ENCODE measurements at regions not wholly inside any gene's neighbourhood (a gene's known extent, or its start where the extent isn't known, plus 50 kb on each side); places are given as distances from the start of the nearest gene placed in this dataset.

DNA sequence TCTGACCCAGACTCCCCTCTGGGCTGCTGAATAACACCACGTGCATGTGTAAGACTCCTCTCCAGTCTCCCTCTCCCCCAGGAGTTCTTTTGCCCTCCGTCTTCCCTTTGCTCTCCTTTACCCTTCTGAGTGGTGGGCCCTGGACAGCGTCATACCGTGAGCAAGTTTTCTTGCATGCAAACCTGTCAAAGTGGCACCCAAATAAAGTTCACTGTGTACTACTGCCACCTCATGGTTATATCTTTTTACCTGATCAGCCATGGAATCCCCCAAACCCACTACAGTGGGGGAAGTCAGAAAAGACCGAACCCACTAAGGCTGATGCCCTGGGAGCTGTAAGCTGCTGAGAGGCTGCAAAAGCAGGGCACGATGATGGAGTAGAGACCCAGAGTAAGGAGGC lies 131.1 kb upstream of the VRK1 start:
- no peak overlapping the region for H2AFZ ChIP-seq (ENCODE audit: control insufficient read depth, low read length)
- H3K9me3 ChIP-seq (ENCODE audit: control insufficient read depth, low read depth, low read length): no peaks in the 10 kb centered on the region
- H3K27me3 ChIP-seq (ENCODE audit: control insufficient read depth, extremely low read depth, insufficient read depth, low read length): peaks cover 26% of the 10 kb centered on the region
- dilution Hi-C loops (cut with MboI; ENCODE audit: extremely low pct_ligation_motif_present, low sequenced_read_pairs): no loop called here
- H3K4me3 ChIP-seq (ENCODE audit: control insufficient read depth in 2 of 3, extremely low read depth in 1 of 3, insufficient read depth in 2 of 3, low read depth in 1 of 3, low read length in 3 of 3): no peak overlapping the region
- no peaks in the 10 kb centered on the region for H3K9me1 ChIP-seq (ENCODE audit: control insufficient read depth, extremely low read depth, insufficient read depth, low read length)
- TF ChIP-seq EZH2 (IDR thresholded peaks at IDR 0.05; ENCODE audit: low read length): no peak
- TF ChIP-seq, protein P1, sequence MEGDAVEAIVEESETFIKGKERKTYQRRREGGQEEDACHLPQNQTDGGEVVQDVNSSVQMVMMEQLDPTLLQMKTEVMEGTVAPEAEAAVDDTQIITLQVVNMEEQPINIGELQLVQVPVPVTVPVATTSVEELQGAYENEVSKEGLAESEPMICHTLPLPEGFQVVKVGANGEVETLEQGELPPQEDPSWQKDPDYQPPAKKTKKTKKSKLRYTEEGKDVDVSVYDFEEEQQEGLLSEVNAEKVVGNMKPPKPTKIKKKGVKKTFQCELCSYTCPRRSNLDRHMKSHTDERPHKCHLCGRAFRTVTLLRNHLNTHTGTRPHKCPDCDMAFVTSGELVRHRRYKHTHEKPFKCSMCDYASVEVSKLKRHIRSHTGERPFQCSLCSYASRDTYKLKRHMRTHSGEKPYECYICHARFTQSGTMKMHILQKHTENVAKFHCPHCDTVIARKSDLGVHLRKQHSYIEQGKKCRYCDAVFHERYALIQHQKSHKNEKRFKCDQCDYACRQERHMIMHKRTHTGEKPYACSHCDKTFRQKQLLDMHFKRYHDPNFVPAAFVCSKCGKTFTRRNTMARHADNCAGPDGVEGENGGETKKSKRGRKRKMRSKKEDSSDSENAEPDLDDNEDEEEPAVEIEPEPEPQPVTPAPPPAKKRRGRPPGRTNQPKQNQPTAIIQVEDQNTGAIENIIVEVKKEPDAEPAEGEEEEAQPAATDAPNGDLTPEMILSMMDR (optimal IDR thresholded peaks at IDR 0.05 in 1 of 3, IDR thresholded peaks at IDR 0.05 in 1 of 3, conservative IDR thresholded peaks at IDR 0.05 in 1 of 3; ENCODE audit: extremely low read depth in 1 of 3, insufficient read depth in 2 of 3, low read length in 3 of 3): peak in 1 of 3 experiments; percentile 19
- DNase-seq (ENCODE audit: low read depth, low spot score) (no peak), FAIRE-seq (no peak)
- H3K4me1 ChIP-seq (ENCODE audit: control insufficient read depth, extremely low read depth, insufficient read depth, low read length): peaks cover 2% of the 10 kb centered on the region
- H3K9ac ChIP-seq (ENCODE audit: control insufficient read depth, extremely low read depth, insufficient read depth, low read length): no peak overlapping the region
- H3K27ac ChIP-seq (ENCODE audit: control insufficient read depth, insufficient read depth, low read length): no peak overlapping the region
- H4K20me1 ChIP-seq (ENCODE audit: control insufficient read depth, extremely low read depth, insufficient read depth, low read length): no peaks in the 10 kb centered on the region
- H3K4me2 ChIP-seq (ENCODE audit: control insufficient read depth, extremely low read depth, insufficient read depth, low read depth, low read length): no peak overlapping the region
- no peaks in the 10 kb centered on the region for H3K36me3 ChIP-seq (ENCODE audit: control insufficient read depth in 2 of 2, extremely low read depth in 1 of 2, insufficient read depth in 2 of 2, low read length in 2 of 2)
- no peaks in the 10 kb centered on the region for H3K79me2 ChIP-seq (ENCODE audit: control insufficient read depth, insufficient read depth, low read length)

DNA sequence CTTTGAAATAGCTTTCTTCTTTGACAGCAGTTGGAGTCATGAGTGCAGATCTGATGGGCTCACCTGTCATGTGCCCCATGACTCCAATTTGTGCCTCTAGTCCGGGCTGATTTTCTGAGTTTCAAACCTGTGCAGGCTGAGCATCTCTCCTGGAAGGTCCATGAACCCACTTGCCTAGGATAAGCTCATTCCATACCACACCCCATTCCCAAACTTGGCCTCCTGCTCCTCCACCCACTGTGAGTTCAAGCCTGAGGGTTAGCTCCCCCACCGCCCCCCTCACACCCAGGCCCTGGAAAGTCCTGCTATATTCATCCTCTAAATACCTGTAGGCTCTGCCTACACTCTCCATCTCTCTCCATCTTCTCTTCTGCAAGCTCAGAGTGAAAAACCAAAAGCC lies 126.8 kb upstream of the VRK1 start:
- Histone ChIP-seq H3K9ac (ENCODE audit: control insufficient read depth, extremely low read depth, insufficient read depth, low read length) (no peak overlapping the region), H3K4me1 (ENCODE audit: control insufficient read depth, extremely low read depth, insufficient read depth, low read length) (no peaks in the 10 kb centered on the region), H3K9me3 (ENCODE audit: control insufficient read depth, low read depth, low read length) (no peaks in the 10 kb centered on the region), H2AFZ (ENCODE audit: control insufficient read depth, low read length) (no peak overlapping the region), H4K20me1 (ENCODE audit: control insufficient read depth, extremely low read depth, insufficient read depth, low read length) (no peaks in the 10 kb centered on the region), H3K4me2 (ENCODE audit: control insufficient read depth, extremely low read depth, insufficient read depth, low read depth, low read length) (no peak overlapping the region), H3K27me3 (ENCODE audit: control insufficient read depth, extremely low read depth, insufficient read depth, low read length) (no peaks in the 10 kb centered on the region), H3K27ac (ENCODE audit: control insufficient read depth, insufficient read depth, low read length) (no peak overlapping the region), H3K4me3 (ENCODE audit: control insufficient read depth in 2 of 3, extremely low read depth in 1 of 3, insufficient read depth in 2 of 3, low read depth in 1 of 3, low read length in 3 of 3) (no peak overlapping the region), H3K79me2 (ENCODE audit: control insufficient read depth, insufficient read depth, low read length) (no peaks in the 10 kb centered on the region), H3K9me1 (ENCODE audit: control insufficient read depth, extremely low read depth, insufficient read depth, low read length) (no peaks in the 10 kb centered on the region), H3K36me3 (ENCODE audit: control insufficient read depth in 2 of 2, extremely low read depth in 1 of 2, insufficient read depth in 2 of 2, low read length in 2 of 2) (no peaks in the 10 kb centered on the region)
- FAIRE-seq: no peak
- no peak for DNase-seq (ENCODE audit: low read depth, low spot score)
- dilution Hi-C loops (cut with MboI; ENCODE audit: extremely low pct_ligation_motif_present, low sequenced_read_pairs): no loop called here
- TF ChIP-seq, protein P1 (optimal IDR thresholded peaks at IDR 0.05 in 1 of 3, IDR thresholded peaks at IDR 0.05 in 1 of 3, conservative IDR thresholded peaks at IDR 0.05 in 1 of 3; ENCODE audit: extremely low read depth in 1 of 3, insufficient read depth in 2 of 3, low read length in 3 of 3): no peak
- no peak for TF ChIP-seq EZH2 (IDR thresholded peaks at IDR 0.05; ENCODE audit: low read length)

All from keratinocyte (primary cell).